ENCODE measurements at regions not wholly inside any gene's neighbourhood (a gene's known extent, or its start where the extent isn't known, plus 50 kb on each side); places are given as distances from the start of the nearest gene placed in this dataset.

DNA sequence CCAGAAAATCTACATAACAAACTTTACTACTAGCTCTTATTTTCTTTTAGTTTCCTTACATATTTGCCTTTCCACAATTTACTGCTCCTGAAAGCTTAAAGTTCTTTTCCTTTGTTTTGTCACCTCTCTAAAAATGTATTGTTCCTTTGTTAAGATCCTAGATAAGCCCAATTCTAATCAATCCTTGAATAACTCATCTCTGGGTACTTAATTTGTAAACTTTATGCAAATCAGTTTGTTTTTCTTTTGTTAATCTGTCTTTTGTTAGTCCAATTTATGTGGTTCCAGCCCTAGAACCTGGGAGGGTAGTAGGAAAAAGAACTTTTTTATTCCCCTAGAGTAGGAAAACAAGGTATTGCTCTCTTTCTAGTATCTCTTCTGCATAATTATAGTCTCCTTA is 444.7 kb downstream of the PCDH10 start:
- intact Hi-C loops (cut with micrococcal nuclease), result no loop called here
- Mint-ChIP-seq H3K4me3 (no peak overlapping the region), H3K27me3 (ENCODE audit: low read depth in 3 of 3) (no peaks in the 10 kb centered on the region)

DNA sequence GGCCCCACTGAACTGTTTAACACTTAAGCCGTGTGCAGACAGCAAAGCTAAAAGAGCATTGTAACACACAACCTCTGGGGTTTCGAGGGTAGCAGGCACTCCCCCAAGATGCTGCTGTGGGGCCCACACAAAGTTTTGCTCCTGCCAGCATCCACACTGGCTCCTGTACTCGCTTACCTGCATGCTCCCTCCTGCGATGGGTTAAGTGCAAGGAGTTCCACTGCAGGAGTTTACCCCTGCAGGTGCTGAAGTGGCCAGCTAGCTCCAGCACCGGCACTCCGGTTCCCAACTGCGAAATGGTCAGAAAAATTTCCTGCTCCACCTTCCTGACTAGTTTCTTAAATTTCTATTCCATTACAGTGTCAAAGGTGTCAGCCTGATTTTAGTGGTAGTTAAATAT is 443.5 kb downstream of the PCDH10 start:
- Histone ChIP-seq H3K4me3 (replicated peaks in 1 of 3; ENCODE audit: low read depth in 2 of 3, low read length in 3 of 3) (no peak overlapping the region), H3K9ac (ENCODE audit: insufficient read depth, low read length, poor library complexity, severe bottlenecking) (no peak overlapping the region), H3K27me3 (ENCODE audit: control insufficient read depth in 2 of 2, insufficient read depth in 2 of 2, low read length in 2 of 2) (no peaks in the 10 kb centered on the region), H3K79me2 (ENCODE audit: insufficient read depth, low read length) (no peaks in the 10 kb centered on the region), H3K36me3 (replicated peaks in 1 of 2; ENCODE audit: control insufficient read depth in 1 of 2, insufficient read depth in 2 of 2, low read length in 2 of 2) (no peaks in the 10 kb centered on the region), H2AFZ (ENCODE audit: insufficient read depth, low read depth, low read length, poor library complexity, severe bottlenecking) (no peak overlapping the region), H3K4me1 (ENCODE audit: control insufficient read depth in 1 of 2, insufficient read depth in 2 of 2, low read length in 2 of 2) (no peaks in the 10 kb centered on the region), H3K27ac (ENCODE audit: low read depth in 1 of 2, low read length in 2 of 2) (no peak overlapping the region), H3K4me2 (replicated peaks; ENCODE audit: extremely low read depth, low read length, poor library complexity, severe bottlenecking) (no peak overlapping the region), H3K9me3 (replicated peaks in 1 of 2; ENCODE audit: control insufficient read depth in 1 of 2, insufficient read depth in 1 of 2, low read length in 2 of 2) (peaks cover 0 to under 1% of the 10 kb centered on the region in 2 donors), H4K20me1 (ENCODE audit: insufficient read depth, low read length) (no peaks in the 10 kb centered on the region)
- Mint-ChIP-seq H3K27ac (no peak overlapping the region), H3K27me3 (ENCODE audit: low read depth in 3 of 3) (no peaks in the 10 kb centered on the region), H3K4me3 (no peak overlapping the region), H3K4me1 (no peaks in the 10 kb centered on the region), H3K9me3 (peaks cover 0 to 2% (median 0%) of the 10 kb centered on the region in 7 donors), H3K36me3 (no peaks in the 10 kb centered on the region)
- DNase-seq, result no peak
- WGBS (ENCODE audit: insufficient coverage), result 90% methylated on average over 2 of the region's 7 CpGs
- intact Hi-C loops (cut with micrococcal nuclease), result no loop called here
- TF ChIP-seq, protein P1, sequence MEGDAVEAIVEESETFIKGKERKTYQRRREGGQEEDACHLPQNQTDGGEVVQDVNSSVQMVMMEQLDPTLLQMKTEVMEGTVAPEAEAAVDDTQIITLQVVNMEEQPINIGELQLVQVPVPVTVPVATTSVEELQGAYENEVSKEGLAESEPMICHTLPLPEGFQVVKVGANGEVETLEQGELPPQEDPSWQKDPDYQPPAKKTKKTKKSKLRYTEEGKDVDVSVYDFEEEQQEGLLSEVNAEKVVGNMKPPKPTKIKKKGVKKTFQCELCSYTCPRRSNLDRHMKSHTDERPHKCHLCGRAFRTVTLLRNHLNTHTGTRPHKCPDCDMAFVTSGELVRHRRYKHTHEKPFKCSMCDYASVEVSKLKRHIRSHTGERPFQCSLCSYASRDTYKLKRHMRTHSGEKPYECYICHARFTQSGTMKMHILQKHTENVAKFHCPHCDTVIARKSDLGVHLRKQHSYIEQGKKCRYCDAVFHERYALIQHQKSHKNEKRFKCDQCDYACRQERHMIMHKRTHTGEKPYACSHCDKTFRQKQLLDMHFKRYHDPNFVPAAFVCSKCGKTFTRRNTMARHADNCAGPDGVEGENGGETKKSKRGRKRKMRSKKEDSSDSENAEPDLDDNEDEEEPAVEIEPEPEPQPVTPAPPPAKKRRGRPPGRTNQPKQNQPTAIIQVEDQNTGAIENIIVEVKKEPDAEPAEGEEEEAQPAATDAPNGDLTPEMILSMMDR (IDR thresholded peaks at IDR 0.05), result no peak

More for the DNA sequence above, 444.7 kb downstream of the PCDH10 start:
- Histone ChIP-seq H3K4me2 (replicated peaks; ENCODE audit: extremely low read depth, low read length, poor library complexity, severe bottlenecking) (no peak overlapping the region), H3K79me2 (ENCODE audit: insufficient read depth, low read length) (no peaks in the 10 kb centered on the region), H3K27ac (ENCODE audit: low read depth in 1 of 2, low read length in 2 of 2) (no peak overlapping the region), H3K9me3 (replicated peaks in 1 of 2; ENCODE audit: control insufficient read depth in 1 of 2, insufficient read depth in 1 of 2, low read length in 2 of 2) (no peaks in the 10 kb centered on the region), H4K20me1 (ENCODE audit: insufficient read depth, low read length) (no peaks in the 10 kb centered on the region), H3K27me3 (ENCODE audit: control insufficient read depth in 2 of 2, insufficient read depth in 2 of 2, low read length in 2 of 2) (no peaks in the 10 kb centered on the region), H3K36me3 (replicated peaks in 1 of 2; ENCODE audit: control insufficient read depth in 1 of 2, insufficient read depth in 2 of 2, low read length in 2 of 2) (no peaks in the 10 kb centered on the region), H3K4me1 (ENCODE audit: control insufficient read depth in 1 of 2, insufficient read depth in 2 of 2, low read length in 2 of 2) (no peaks in the 10 kb centered on the region), H3K4me3 (replicated peaks in 1 of 3; ENCODE audit: low read depth in 2 of 3, low read length in 3 of 3) (no peak overlapping the region), H3K9ac (ENCODE audit: insufficient read depth, low read length, poor library complexity, severe bottlenecking) (no peak overlapping the region), H2AFZ (ENCODE audit: insufficient read depth, low read depth, low read length, poor library complexity, severe bottlenecking) (no peak overlapping the region)
- TF ChIP-seq, protein P1 (IDR thresholded peaks at IDR 0.05), result no peak
- Mint-ChIP-seq H3K27ac (no peak overlapping the region), H3K9me3 (peaks cover 0 to 2% (median 0%) of the 10 kb centered on the region in 7 donors), H3K4me1 (no peaks in the 10 kb centered on the region), H3K36me3 (no peaks in the 10 kb centered on the region)
- DNase-seq, result no peak
